A549 (cell line): ENCODE measurements at regions not wholly inside any gene's neighbourhood (a gene's known extent, or its start where the extent isn't known, plus 50 kb on each side); places are given as distances from the start of the nearest gene placed in this dataset.

ENCODE experiments used
- JUNB ChIP-seq: fragments of >200 bp; sonication (Bioruptor Twin); formaldehyde crosslinking; IDR thresholded peaks from 2 replicates; pipeline ENCODE4 v1.6.1; 2016
- TF ChIP-seq, protein P1 (sequence below): fragments of 250-450 bp; sonication (Bioruptor Pico); IDR thresholded peaks from 2 replicates; pipeline ENCODE4 v1.5.0; 2021; ENCODE audit warnings: mild to moderate bottlenecking, moderate library complexity, borderline replicate concordance

DNA sequence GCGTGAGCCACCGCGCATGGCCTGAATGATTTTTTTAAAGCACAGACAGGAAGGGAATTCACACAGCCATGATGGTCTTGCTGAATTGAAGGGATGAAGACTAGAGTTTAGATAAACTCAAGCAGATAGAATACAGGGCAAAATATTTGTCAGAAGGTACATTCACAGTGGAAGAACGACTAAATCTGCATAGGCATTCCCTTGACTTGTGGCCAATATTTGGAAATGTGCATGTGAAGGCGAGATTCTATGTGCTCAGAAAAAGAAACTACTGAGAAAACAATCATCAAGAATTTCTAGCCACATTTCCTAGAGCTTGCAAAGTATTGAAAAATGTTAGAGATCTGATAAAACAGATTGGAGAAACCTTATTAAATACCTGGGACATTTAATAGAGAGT is 1166.2 kb downstream of the DNAJB9 start:
- TF ChIP-seq, protein P1, sequence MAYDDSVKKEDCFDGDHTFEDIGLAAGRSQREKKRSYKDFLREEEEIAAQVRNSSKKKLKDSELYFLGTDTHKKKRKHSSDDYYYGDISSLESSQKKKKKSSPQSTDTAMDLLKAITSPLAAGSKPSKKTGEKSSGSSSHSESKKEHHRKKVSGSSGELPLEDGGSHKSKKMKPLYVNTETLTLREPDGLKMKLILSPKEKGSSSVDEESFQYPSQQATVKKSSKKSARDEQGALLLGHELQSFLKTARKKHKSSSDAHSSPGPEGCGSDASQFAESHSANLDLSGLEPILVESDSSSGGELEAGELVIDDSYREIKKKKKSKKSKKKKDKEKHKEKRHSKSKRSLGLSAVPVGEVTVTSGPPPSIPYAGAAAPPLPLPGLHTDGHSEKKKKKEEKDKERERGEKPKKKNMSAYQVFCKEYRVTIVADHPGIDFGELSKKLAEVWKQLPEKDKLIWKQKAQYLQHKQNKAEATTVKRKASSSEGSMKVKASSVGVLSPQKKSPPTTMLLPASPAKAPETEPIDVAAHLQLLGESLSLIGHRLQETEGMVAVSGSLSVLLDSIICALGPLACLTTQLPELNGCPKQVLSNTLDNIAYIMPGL (CRISPR knock-in tag): no peak
- TF ChIP-seq JUNB: no peak
